Upper lobe of right lung (tissue), 1 donor: ENCODE measurements at regions not wholly inside any gene's neighbourhood (a gene's known extent, or its start where the extent isn't known, plus 50 kb on each side); places are given as distances from the start of the nearest gene placed in this dataset.

Source experiments
- ATAC-seq: fragments of 200-7000 bp; cut with Tn5 transposase; one replicate; pipeline ENCODE4 v1.9.1; 2020; ENCODE audit warnings: mild to moderate bottlenecking, moderate library complexity
- DNase-seq: peaks from one replicate; pipeline ENCODE4 v3.0.0-alpha.2; 2020
- H3K27ac ChIP-seq: fragments of 200-600 bp; one replicate; pipeline ENCODE4 v1.8.0; 2022
- H3K27me3 ChIP-seq: fragments of 200-600 bp; one replicate; pipeline ENCODE4 v1.8.0; 2022; ENCODE audit warnings: mild to moderate bottlenecking
- H3K36me3 ChIP-seq: fragments of 200-600 bp; one replicate; pipeline ENCODE4 v1.8.0; 2022
- H3K4me1 ChIP-seq: fragments of 200-600 bp; one replicate; pipeline ENCODE4 v1.8.0; 2022
- H3K4me3 ChIP-seq: fragments of 200-600 bp; one replicate; pipeline ENCODE4 v1.8.0; 2022; ENCODE audit warnings: mild to moderate bottlenecking
- H3K9me3 ChIP-seq: fragments of 200-600 bp; one replicate; pipeline ENCODE4 v1.8.0; 2022
- intact Hi-C: fragments of 100-400 bp; cut with DNase I; formaldehyde crosslinking; loops from one replicate; pipeline ENCODE4 v1.11.0; 2022
- TF ChIP-seq, protein P1 (sequence below): fragments of 200-600 bp; IDR thresholded peaks from one replicate; pipeline ENCODE4 v1.8.0; 2022; ENCODE audit warnings: antibody characterized with exemption
- donor health status: DM: no; HTN: yes; CAD: no; lungs with severe emphysema.

DNA sequence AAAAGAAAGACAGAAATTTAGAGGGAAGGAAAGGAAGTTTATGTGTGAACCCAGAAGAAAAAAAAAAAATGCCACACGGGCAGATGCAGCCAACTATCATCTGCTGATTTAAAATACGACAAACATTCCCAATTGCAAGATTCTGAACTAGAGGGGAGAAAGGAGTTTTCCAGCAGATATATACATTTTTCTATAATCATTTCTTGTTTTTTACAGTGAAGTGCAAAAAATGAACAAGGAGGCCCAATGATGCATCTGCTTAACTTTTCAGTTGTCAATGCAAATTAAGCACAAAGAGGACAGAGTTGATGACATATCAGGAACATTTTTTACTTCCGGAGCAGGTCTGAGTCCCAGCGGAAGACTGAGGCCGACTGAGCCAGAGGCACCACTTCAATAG is 144.7 kb downstream of the MYCN start:
- ATAC-seq (no peak), DNase-seq (no peak)
- intact Hi-C loops, result no loop called here
- no peaks in the 10 kb centered on the region for H3K4me1 ChIP-seq
- no peaks in the 10 kb centered on the region for H3K27me3 ChIP-seq
- no peak overlapping the region for H3K4me3 ChIP-seq
- no peak overlapping the region for H3K27ac ChIP-seq
- TF ChIP-seq, protein P1, sequence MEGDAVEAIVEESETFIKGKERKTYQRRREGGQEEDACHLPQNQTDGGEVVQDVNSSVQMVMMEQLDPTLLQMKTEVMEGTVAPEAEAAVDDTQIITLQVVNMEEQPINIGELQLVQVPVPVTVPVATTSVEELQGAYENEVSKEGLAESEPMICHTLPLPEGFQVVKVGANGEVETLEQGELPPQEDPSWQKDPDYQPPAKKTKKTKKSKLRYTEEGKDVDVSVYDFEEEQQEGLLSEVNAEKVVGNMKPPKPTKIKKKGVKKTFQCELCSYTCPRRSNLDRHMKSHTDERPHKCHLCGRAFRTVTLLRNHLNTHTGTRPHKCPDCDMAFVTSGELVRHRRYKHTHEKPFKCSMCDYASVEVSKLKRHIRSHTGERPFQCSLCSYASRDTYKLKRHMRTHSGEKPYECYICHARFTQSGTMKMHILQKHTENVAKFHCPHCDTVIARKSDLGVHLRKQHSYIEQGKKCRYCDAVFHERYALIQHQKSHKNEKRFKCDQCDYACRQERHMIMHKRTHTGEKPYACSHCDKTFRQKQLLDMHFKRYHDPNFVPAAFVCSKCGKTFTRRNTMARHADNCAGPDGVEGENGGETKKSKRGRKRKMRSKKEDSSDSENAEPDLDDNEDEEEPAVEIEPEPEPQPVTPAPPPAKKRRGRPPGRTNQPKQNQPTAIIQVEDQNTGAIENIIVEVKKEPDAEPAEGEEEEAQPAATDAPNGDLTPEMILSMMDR, result no peak
- no peaks in the 10 kb centered on the region for H3K36me3 ChIP-seq
- H3K9me3 ChIP-seq, result no peaks in the 10 kb centered on the region

DNA sequence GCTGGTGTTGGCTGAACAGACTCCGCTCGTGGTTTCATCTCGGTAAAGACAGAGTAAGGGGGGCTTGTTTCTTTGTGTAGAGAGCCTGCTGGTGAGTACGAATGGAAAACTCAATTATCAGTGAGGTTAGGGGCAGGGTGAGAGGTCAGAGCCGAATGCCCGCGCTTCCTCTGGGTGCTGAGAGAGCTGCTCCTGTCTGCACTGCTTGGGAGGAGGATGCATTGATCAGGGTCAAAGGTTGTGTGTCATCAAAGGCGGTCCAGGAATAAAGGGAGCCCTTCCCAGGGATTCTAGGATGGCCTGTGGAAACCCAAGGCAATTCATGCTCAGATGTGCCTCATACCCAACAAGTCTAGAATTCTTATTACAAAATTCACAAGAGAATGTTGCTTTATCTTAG is 143.9 kb downstream of the MYCN start:
- H3K36me3 ChIP-seq, result no peaks in the 10 kb centered on the region
- intact Hi-C loops, result no loop called here
- no peak overlapping the region for H3K27ac ChIP-seq
- H3K27me3 ChIP-seq, result no peaks in the 10 kb centered on the region
- TF ChIP-seq, protein P1, result no peak
- no peak overlapping the region for H3K4me3 ChIP-seq
- DNase-seq (no peak), ATAC-seq (no peak)
- H3K9me3 ChIP-seq, result no peaks in the 10 kb centered on the region
- H3K4me1 ChIP-seq, result no peaks in the 10 kb centered on the region

DNA sequence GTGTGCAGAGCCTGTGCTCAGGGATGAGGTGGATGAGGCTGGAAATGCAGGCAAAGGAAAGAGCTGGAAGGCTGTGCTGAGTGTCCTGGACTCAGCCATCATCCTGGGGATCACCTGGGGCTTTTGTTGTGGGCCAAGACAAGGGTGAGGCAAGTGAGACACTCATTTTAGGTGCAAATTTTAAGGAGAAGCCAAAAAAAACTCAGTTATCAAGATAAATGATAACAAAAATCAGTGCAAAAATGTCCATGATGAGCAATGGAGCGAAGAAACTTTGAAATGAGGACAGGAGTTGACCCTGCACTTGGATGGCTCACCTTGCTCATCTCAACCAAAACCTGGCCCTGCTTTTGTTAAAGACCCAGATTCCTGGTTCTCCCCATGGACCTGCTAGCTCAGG is 141.9 kb downstream of the MYCN start:
- no peak for ATAC-seq
- no peaks in the 10 kb centered on the region for H3K9me3 ChIP-seq
- H3K27ac ChIP-seq, result no peak overlapping the region
- no peaks in the 10 kb centered on the region for H3K4me1 ChIP-seq
- DNase-seq, result no peak
- TF ChIP-seq, protein P1, result no peak
- no peaks in the 10 kb centered on the region for H3K27me3 ChIP-seq
- no peaks in the 10 kb centered on the region for H3K36me3 ChIP-seq
- no peak overlapping the region for H3K4me3 ChIP-seq
- intact Hi-C loops, result no loop called here

DNA sequence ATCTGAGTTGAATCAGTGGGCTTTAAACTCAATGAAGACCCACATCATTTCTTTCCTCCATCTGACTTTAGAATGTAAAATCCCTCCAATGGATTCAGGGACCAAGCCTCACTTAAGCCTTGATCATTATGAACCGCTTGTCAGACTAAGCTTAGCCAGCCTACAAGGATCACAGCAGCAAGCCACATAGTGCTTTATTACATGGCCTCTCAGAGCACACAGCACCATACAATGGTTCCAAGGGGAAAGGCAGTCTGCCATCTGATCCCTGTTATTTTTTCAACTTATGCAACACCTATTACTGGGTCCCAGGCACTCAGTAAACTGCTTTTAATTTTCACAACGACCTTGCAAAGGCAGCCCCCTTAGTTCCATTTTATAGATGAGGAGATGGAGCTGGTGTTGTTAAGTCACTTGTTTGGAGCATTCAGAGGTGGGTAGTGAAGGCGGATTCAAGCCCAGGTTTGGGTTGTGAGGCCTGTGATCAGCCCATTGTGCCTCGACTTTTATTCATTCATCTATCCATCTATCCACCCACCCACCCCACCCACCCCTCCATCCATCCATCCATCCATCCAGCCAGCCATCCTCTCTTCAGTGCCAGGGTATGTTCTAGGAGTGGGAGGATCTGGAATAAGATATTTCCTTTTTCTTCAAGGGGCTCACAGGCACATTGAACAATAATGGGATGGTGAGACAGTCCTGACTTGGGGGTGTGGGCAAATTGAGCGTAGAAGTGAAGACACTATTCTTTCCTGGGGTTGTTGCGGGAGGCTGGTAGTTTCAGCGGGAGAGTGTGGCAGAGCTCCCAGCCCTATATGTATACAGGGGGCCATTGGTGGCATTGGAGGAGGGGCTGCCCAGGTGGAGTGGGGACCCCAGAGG is 141.2 kb downstream of the MYCN start:
- no peaks in the 10 kb centered on the region for H3K27me3 ChIP-seq
- TF ChIP-seq, protein P1, result no peak
- H3K4me3 ChIP-seq, result no peak overlapping the region
- intact Hi-C loops, result no loop called here
- no peaks in the 10 kb centered on the region for H3K9me3 ChIP-seq
- H3K4me1 ChIP-seq, result no peaks in the 10 kb centered on the region
- ATAC-seq (no peak), DNase-seq (no peak)
- no peaks in the 10 kb centered on the region for H3K36me3 ChIP-seq
- H3K27ac ChIP-seq, result no peak overlapping the region

DNA sequence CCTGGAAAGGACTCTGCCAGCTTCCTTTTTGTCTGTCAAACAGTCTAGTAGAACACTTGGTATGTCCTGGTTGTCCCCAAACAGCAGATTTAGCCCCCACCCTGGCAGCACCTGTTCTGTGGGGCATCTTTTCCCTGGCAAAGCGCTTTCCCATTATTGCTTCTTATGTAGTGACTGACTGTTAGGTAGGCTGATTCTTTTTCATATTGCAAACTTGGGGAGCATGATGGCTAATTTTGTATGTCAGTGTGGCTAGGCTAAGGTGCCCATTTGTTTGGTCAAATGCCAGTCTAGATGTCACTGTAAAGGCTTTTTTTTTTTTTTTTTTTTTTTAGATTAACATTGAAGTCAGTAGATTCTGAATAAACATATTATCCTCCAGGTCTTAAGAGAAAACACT is 140.2 kb downstream of the MYCN start:
- intact Hi-C loops, result no loop called here
- Histone ChIP-seq H3K27ac (no peak overlapping the region), H3K4me1 (no peaks in the 10 kb centered on the region), H3K27me3 (no peaks in the 10 kb centered on the region), H3K4me3 (no peak overlapping the region), H3K9me3 (no peaks in the 10 kb centered on the region), H3K36me3 (no peaks in the 10 kb centered on the region)
- TF ChIP-seq, protein P1, result no peak
- DNase-seq (no peak), ATAC-seq (no peak)
